GM20000 (cell line): ENCODE measurements at regions not wholly inside any gene's neighbourhood (a gene's known extent, or its start where the extent isn't known, plus 50 kb on each side); places are given as distances from the start of the nearest gene placed in this dataset.

Experiments
- DNase-seq: peaks from one replicate; pipeline ENCODE4 v3.0.0; 2012; ENCODE audit warnings: low spot score
- TF ChIP-seq, protein P1 (sequence below): IDR thresholded peaks from 2 replicates; pipeline ENCODE4 v1.5.1; 2012; ENCODE audit warnings: mild to moderate bottlenecking, control low read depth; ENCODE audit errors: extremely low read depth, missing control alignments

DNA sequence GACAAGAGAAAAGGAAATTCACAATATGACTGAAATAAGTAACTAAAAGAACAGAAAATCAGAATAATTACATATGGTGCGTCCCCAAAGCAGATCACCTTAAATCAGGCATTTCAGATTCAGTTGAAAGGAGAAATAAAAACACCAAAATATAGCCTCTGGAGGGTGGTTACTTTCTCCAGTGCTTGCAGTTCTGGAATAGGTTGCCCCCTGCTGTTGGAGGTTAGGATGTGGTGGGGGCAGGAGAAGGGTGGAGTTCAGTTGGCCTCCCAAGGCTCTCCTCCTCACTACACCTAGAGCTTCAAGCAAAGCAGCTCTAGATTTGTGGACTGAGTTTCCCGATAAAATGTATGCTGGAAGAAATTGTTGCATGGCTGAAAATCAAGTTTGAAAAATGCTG lies 338.2 kb upstream of the TLE4 start:
- TF ChIP-seq, protein P1, sequence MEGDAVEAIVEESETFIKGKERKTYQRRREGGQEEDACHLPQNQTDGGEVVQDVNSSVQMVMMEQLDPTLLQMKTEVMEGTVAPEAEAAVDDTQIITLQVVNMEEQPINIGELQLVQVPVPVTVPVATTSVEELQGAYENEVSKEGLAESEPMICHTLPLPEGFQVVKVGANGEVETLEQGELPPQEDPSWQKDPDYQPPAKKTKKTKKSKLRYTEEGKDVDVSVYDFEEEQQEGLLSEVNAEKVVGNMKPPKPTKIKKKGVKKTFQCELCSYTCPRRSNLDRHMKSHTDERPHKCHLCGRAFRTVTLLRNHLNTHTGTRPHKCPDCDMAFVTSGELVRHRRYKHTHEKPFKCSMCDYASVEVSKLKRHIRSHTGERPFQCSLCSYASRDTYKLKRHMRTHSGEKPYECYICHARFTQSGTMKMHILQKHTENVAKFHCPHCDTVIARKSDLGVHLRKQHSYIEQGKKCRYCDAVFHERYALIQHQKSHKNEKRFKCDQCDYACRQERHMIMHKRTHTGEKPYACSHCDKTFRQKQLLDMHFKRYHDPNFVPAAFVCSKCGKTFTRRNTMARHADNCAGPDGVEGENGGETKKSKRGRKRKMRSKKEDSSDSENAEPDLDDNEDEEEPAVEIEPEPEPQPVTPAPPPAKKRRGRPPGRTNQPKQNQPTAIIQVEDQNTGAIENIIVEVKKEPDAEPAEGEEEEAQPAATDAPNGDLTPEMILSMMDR = no peak
- DNase-seq = peak; percentile 10

DNA sequence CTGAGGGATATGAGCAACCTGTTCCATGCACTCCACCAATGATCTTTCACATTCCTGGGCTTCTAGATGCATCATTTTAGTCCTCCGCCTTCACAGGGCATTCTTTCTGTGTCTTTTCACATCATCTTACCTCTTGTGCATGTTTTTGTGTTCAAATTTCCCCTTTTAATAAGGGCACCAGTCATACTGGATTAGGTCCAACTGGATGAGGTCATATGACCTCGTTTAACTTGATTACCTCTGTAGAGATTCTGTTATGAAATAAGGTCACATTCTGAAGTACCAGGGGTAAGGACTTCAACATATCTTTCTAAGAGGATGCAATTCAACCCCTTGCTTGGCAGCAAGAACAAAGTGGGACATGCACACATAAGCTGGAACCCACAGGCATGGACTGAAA lies 335.3 kb upstream of the TLE4 start:
- TF ChIP-seq, protein P1 = no peak
- DNase-seq = no peak

DNA sequence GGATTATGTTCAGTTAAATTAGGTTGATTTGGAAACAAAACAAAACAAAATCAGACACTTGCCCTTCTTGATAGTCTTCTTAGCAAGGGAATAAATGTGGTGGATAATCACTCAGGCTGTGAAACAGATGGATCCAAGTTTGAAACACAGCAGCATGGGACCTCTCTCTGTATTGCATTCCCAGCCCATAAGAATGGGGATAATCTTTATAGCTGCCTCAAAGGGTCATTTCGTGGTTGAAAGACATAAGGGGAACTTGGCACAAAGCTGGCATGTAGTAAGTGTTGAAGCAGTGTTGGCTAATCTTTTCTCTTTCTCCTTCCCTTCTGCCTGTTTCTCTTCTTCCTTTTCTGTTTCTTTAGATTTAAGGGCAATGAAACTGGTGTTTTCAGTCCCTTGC lies 333.9 kb upstream of the TLE4 start:
- TF ChIP-seq, protein P1 = no peak
- DNase-seq = no peak

DNA sequence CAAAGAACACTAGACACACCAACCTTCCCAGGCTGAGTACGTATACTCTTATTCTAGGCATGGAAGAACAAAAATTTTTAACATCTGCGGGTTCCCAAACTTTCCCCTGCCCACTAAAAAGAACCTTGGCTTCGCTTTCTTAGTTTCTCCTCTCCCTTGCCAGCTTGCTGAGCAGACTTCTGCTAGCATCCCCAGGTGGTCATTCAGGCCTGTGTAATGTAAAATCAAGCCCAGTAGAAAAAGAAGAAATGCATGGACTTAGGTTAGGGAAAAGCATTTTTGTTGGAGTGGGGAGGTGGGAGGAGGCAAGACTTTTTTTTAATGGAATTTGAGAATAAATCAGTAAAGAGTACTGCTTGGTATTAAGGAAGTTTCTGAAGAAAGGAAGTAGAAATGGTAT lies 331.0 kb upstream of the TLE4 start:
- TF ChIP-seq, protein P1 = no peak
- no peak for DNase-seq

DNA sequence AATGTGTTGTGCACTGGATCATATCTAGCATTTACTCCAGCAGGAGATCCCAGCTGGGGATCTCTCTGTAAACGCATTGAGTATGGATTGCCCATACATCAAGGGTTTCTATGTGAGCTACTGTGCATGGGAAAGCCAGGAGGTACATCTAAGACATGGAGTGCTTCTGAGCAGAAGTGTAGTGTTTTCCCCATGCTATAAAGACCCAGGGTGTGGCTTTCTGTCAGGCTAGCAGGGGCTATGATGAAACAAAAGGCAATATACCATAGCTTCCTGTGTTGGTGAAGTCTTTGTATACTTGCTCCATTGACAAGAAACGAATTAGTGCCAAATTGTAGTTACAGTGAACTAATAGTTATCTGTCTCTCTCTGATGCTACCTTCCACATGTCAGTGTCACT lies 329.3 kb upstream of the TLE4 start:
- TF ChIP-seq, protein P1 = no peak
- DNase-seq = no peak

DNA sequence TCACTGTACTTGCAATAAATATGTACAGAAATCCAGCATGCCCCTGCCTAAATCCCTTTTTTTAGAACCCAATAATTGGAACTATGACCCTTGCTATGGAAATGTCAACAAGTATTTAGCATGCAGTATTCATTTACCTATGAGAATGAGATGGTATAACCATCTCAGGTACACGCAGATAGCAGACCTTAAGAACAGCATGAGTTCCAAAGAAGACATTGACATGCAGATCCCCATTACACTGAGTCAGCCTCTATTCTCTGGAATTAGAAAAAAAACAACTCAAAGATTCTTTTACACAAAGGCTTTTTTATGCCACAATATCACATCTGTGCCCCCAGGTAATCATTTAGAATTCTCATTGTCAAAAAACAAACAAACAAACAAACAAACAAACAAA lies 325.6 kb upstream of the TLE4 start:
- TF ChIP-seq, protein P1 = no peak
- no peak for DNase-seq

DNA sequence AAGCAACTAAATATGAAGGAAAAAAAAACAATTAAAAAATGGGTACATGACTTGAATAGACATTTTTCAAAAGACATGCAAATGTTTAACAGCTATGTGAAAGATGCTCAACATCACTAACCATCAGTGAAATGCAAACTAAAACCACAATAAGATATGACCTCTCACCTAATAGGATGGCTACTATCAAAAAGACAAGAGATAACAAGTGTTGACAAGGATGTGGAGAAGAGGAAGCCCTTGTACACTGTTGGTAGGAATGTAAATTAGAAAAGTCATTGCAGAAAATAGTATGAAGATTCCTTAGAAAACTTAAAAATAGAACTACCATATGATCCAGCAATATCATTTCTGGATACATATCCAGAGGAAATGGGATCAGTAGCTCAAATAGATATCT lies 324.7 kb upstream of the TLE4 start:
- DNase-seq = no peak
- TF ChIP-seq, protein P1 = no peak
